Brain microvascular endothelial cell (primary cell): ENCODE measurements at regions not wholly inside any gene's neighbourhood (a gene's known extent, or its start where the extent isn't known, plus 50 kb on each side); places are given as distances from the start of the nearest gene placed in this dataset.

Experiments used
- DNase-seq: peaks from one replicate; pipeline ENCODE4 v3.0.0-alpha.2; 2020
- H3K27ac ChIP-seq: fragments of 250-450 bp; sonication (Bioruptor Pico); 2 replicates; pipeline ENCODE4 v1.5.1; 2020; ENCODE audit warnings: mild to moderate bottlenecking, moderate library complexity
- H3K27me3 ChIP-seq: fragments of 250-450 bp; sonication (Bioruptor Pico); replicated peaks from 2 replicates; pipeline ENCODE4 v1.5.1; 2020; ENCODE audit warnings: mild to moderate bottlenecking
- H3K36me3 ChIP-seq: fragments of 250-450 bp; sonication (Bioruptor Pico); replicated peaks from 2 replicates; pipeline ENCODE4 v1.5.1; 2020; ENCODE audit warnings: mild to moderate bottlenecking
- H3K4me3 ChIP-seq: 2 replicates; pipeline ENCODE4 v1.5.1; 2011; ENCODE audit warnings: low read depth, mild to moderate bottlenecking, control low read depth, low read length, moderate library complexity
- CTCF ChIP-seq: IDR thresholded peaks from 2 replicates; pipeline ENCODE4 v1.5.1; 2011; ENCODE audit warnings: low read depth, mild to moderate bottlenecking, moderate library complexity, low read length, control low read depth, inconsistent platforms; ENCODE audit errors: missing control alignments
- in situ Hi-C: cut with HindIII; loops from 2 replicates; pipeline ENCODE4 v1.10.0; 2017; ENCODE audit warnings: low sequenced_read_pairs, low pct_ligation_motif_present

- no peaks in the 10 kb centered on the region for H3K27me3 ChIP-seq
- H3K27ac ChIP-seq: no peak overlapping the region
- no peak for TF ChIP-seq CTCF
- in situ Hi-C loops: no loop called here
- H3K4me3 ChIP-seq: no peak overlapping the region
- no peak for DNase-seq
- H3K36me3 ChIP-seq: no peaks in the 10 kb centered on the region
Observed at GRCh38 chr7:144982133-144982532, 146.3 kb upstream of the TPK1 start.

DNA sequence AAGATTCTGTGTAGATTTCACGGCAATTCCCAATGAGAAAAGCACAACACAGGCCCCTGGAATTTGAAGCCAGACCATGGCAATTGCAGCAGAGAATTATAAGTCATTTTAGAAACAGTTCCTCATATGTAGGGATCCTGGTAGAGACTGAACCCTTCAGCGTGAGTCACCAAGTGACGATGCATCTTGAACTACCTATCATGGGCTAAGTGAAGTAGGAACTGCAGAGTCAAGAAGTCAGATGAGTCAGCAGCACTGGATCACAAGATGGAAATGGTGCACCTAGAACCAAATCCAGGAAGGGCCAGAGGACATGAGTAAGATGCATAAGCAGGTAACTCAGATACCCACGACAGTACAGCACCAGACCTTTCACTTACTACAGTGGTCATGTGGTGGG is 140.0 kb upstream of the TPK1 start:
- no peak overlapping the region for H3K4me3 ChIP-seq
- no peak for DNase-seq
- no peaks in the 10 kb centered on the region for H3K36me3 ChIP-seq
- no peaks in the 10 kb centered on the region for H3K27me3 ChIP-seq
- in situ Hi-C loops: no loop called here
- TF ChIP-seq CTCF: no peak
- no peak overlapping the region for H3K27ac ChIP-seq

GRCh38 chr7:144969787-144970186 is 133.9 kb upstream of the TPK1 start:
- Histone ChIP-seq H3K27me3 (no peaks in the 10 kb centered on the region), H3K27ac (no peak overlapping the region), H3K36me3 (no peaks in the 10 kb centered on the region), H3K4me3 (no peak overlapping the region)
- no peak for TF ChIP-seq CTCF
- DNase-seq: no peak
- in situ Hi-C loops: no loop called here

- in situ Hi-C loops: no loop called here
Observed at GRCh38 chr7:144960763-144961162, 124.9 kb upstream of the TPK1 start.

DNA sequence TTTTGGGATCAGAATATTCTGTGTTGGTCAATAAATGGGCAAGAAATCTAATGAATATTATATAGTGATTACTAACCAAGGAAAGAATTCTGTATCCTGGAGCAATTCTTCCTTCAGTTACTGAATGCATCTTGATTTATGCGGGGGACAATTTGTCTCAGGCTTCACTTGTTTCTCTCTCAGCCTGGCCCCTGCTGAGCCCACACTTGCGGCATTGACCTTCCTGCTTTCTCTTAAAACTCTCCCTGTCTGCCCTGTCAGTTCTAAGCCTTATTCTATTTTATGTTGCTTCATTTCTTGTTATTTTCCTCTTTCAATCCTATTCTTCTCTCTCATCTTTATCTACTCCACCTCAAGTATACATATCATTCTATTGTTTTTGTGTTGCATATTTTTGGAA is 122.1 kb upstream of the TPK1 start:
- Histone ChIP-seq H3K27ac (no peak overlapping the region), H3K27me3 (no peaks in the 10 kb centered on the region), H3K4me3 (no peak overlapping the region), H3K36me3 (no peaks in the 10 kb centered on the region)
- TF ChIP-seq CTCF: no peak
- in situ Hi-C loops: no loop called here
- no peak for DNase-seq

More at GRCh38 chr7:144960763-144961162, 124.9 kb upstream of the TPK1 start:
- H3K27me3 ChIP-seq: no peaks in the 10 kb centered on the region
- H3K36me3 ChIP-seq: no peaks in the 10 kb centered on the region
- no peak overlapping the region for H3K27ac ChIP-seq
- TF ChIP-seq CTCF: no peak
- no peak for DNase-seq
- H3K4me3 ChIP-seq: no peak overlapping the region

DNA sequence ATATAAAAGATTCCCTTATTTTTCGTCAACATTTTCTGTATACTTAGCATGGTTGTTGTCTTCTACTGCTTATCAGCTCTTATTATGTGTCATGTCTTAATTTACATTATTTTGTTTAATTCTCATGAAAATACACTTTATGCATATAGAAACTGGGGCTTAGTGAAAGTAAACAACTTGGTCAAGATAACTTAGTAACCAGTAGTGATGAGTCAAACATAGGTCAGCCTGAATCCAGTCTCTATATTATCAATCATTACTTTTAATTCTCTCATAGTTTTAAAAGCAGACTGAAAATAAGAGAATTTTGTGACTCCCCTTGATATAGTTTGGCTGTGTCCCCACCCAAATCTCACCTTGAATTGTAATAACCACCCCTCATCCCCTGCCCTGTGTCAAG is 119.6 kb upstream of the TPK1 start:
- TF ChIP-seq CTCF: no peak
- no peak overlapping the region for H3K27ac ChIP-seq
- H3K36me3 ChIP-seq: no peaks in the 10 kb centered on the region
- no peak for DNase-seq
- no peaks in the 10 kb centered on the region for H3K27me3 ChIP-seq
- in situ Hi-C loops: no loop called here
- H3K4me3 ChIP-seq: no peak overlapping the region
